ENCODE measurements at regions not wholly inside any gene's neighbourhood (a gene's known extent, or its start where the extent isn't known, plus 50 kb on each side); places are given as distances from the start of the nearest gene placed in this dataset.

DNA sequence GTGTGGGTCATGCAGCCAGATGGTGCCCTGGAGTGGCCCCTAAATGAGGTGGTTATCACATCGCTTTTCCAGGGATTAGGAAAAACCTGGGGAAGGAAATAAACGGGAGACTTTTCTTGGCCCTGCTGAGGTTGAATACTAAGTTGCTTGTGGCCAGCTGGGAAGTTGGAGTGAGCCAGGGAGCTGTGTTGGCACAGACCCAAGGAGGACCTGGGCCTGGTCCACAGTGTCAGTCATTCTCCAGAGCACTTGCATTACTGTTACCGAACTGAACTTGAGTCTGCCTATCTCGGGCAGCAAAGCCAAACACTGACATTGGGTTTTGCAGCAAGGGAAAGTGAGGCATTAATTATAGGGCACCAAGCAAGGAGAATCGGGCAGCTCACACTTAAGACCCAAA is 339.0 kb downstream of the GABRB3 start:
- H3K4me3 ChIP-seq (replicated peaks in 1 of 2; ENCODE audit: low read depth in 2 of 2, low read length in 2 of 2), result no peak overlapping the region
- no peak for DNase-seq (ENCODE audit: low read depth in 2 of 2)
- TF ChIP-seq, protein P1, sequence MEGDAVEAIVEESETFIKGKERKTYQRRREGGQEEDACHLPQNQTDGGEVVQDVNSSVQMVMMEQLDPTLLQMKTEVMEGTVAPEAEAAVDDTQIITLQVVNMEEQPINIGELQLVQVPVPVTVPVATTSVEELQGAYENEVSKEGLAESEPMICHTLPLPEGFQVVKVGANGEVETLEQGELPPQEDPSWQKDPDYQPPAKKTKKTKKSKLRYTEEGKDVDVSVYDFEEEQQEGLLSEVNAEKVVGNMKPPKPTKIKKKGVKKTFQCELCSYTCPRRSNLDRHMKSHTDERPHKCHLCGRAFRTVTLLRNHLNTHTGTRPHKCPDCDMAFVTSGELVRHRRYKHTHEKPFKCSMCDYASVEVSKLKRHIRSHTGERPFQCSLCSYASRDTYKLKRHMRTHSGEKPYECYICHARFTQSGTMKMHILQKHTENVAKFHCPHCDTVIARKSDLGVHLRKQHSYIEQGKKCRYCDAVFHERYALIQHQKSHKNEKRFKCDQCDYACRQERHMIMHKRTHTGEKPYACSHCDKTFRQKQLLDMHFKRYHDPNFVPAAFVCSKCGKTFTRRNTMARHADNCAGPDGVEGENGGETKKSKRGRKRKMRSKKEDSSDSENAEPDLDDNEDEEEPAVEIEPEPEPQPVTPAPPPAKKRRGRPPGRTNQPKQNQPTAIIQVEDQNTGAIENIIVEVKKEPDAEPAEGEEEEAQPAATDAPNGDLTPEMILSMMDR (IDR thresholded peaks at IDR 0.05; ENCODE audit: low read depth, low read length), result no peak

DNA sequence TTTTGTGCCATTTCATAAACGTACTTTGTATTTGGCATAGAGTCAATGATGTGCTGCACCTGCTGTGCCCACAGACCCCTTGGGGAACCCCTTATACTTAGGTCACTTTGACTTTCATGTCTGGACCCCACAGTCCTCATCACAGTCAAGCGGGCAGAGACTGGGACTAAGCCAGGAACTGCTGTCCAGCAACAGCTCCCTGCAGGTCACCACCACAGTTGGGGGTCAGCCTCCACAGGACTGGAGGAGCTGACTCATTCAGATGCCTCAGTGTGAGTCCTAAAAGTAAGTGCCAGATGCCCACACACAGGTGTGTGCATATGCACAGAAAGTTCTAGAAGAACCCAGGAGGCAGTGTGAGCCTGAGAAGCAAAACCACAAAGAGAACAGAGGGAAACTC is 339.8 kb downstream of the GABRB3 start:
- no peak for DNase-seq (ENCODE audit: low read depth in 2 of 2)
- TF ChIP-seq, protein P1 (IDR thresholded peaks at IDR 0.05; ENCODE audit: low read depth, low read length), result no peak
- H3K4me3 ChIP-seq (replicated peaks in 1 of 2; ENCODE audit: low read depth in 2 of 2, low read length in 2 of 2), result no peak overlapping the region

DNA sequence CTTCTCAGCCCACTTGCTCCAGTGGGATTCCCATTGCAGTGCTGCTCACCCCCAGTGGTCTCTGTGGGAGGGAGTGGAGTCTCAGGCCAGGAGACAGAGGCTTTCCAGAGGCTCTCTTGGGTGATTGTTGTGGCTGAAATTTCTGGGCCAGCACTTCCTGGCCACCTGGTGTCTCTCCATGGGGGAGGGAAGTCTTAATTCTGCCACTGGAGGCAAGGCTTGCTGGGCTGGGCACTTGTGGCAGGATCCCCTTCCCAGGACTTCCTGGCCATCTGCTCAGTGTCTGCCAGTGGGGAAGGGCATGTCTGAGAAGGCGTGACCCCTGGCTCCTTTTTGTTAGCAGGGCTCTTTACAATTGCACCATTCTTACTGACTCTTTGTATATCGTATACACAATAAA is 351.8 kb downstream of the GABRB3 start:
- DNase-seq (ENCODE audit: low read depth in 2 of 2), result no peak
- TF ChIP-seq, protein P1 (IDR thresholded peaks at IDR 0.05; ENCODE audit: low read depth, low read length), result no peak
- no peak overlapping the region for H3K4me3 ChIP-seq (replicated peaks in 1 of 2; ENCODE audit: low read depth in 2 of 2, low read length in 2 of 2)

DNA sequence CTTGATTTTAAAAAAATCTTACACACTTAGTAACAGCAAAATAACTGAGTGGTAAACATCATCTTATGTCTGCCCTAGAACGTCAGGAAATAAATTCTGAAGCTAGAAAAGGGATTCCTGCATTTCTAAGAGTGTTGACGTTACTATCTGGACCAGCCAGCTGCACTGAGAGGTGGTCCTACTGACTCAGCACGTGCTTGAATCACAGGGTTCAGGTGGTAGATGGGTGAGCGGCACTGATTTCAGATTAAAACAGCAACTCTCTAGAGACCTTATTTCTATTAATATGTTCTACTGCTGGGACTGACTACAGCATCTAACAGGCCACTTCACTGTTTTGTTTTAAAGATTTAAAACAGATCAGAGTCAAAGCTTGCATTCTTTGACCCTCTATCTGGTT is 377.2 kb downstream of the GABRB3 start:
- DNase-seq (ENCODE audit: low read depth in 2 of 2), result no peak
- H3K4me3 ChIP-seq (replicated peaks in 1 of 2; ENCODE audit: low read depth in 2 of 2, low read length in 2 of 2), result no peak overlapping the region
- TF ChIP-seq, protein P1 (IDR thresholded peaks at IDR 0.05; ENCODE audit: low read depth, low read length), result no peak

DNA sequence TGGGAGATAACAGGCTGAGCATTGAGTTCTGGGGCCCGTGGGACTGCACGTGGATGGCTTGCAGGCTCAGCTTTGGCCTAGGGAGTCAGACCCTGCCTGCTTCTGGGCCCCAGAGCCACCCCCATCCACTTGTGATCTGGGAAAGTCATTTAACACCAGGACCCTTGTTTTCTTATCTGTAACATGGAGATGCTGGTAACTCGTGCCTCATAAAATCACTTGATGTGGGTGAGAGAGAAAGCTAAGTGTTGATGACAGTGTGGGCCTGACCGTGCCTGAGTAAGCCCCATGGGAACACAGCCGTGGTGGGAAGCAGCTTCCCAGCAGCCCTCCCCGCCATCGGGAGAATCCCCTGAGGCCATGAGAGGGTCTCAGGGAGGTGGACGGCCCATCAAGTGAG is 378.1 kb downstream of the GABRB3 start:
- no peak for DNase-seq (ENCODE audit: low read depth in 2 of 2)
- TF ChIP-seq, protein P1 (IDR thresholded peaks at IDR 0.05; ENCODE audit: low read depth, low read length), result no peak
- no peak overlapping the region for H3K4me3 ChIP-seq (replicated peaks in 1 of 2; ENCODE audit: low read depth in 2 of 2, low read length in 2 of 2)

DNA sequence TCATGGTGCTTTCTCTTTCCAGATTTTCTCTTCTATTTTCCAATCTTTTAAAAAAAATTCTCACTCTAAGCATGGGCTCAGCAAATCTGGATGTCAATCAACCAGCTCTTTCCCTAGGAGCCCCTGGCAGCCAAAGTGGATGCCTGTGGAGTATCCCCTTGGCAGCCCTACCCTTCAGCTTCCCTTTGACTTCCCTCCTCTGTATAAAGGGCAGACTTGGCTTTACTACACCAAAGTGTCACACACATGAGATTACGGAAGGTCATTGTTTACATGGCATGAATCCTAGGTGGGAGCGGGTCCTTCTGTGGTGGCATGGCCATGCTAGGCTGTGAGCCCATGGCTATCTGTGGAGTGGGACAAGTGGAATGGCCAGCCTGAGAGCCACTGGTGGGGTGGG is 379.9 kb downstream of the GABRB3 start:
- DNase-seq (ENCODE audit: low read depth in 2 of 2), result no peak
- H3K4me3 ChIP-seq (replicated peaks in 1 of 2; ENCODE audit: low read depth in 2 of 2, low read length in 2 of 2), result no peak overlapping the region
- TF ChIP-seq, protein P1 (IDR thresholded peaks at IDR 0.05; ENCODE audit: low read depth, low read length), result no peak

DNA sequence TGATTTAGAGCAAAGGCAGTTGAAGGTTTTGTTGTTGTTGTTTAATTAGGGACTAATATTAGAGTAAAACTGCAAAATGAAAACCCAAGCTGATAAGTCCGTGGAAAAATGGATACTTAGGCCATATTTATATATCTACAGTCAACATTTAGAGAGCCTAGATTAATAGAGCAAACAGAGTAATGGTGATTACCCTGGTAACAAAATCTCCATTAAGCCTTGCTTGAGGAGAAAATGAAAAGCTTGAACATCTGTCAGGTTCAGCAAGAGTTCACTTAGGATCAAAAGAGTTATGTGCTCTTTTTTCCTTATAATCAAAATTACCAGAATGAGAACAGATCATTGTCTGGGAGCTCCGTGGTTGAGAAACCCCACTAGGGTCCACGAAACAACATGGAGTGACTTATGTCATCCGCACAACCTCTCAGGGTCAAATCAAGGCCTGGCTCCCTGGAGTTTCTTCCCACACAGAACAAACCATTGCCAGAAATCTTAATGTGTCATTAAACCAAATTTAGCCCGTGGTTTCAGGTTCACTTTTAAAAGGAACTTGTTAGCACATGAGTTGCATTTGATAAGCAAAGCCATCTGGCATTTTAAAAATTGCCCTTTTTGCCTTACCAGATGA is 381.2 kb downstream of the GABRB3 start:
- H3K4me3 ChIP-seq (replicated peaks in 1 of 2; ENCODE audit: low read depth in 2 of 2, low read length in 2 of 2), result no peak overlapping the region
- TF ChIP-seq, protein P1 (IDR thresholded peaks at IDR 0.05; ENCODE audit: low read depth, low read length), result no peak
- DNase-seq (ENCODE audit: low read depth in 2 of 2), result no peak
